SK-N-SH (cell line): ENCODE measurements at regions not wholly inside any gene's neighbourhood (a gene's known extent, or its start where the extent isn't known, plus 50 kb on each side); places are given as distances from the start of the nearest gene placed in this dataset.
"Not testable (repeated sequence)": the region's sequence is repeated elsewhere in the genome, so short reads cannot be mapped to it uniquely, and the experiment has no call there.

ENCODE experiments used
- CTCF ChIA-PET: fragments of 300-600, 350-600 bp; formaldehyde crosslinking; extraction: SDS; loops from one replicate; lab custom pipeline; 2021; lab: Yijun Ruan, JAX
- POLR2A ChIA-PET: fragments of 350-600 bp; sonication (Branson Sonifier 250); formaldehyde crosslinking; extraction: SDS; loops from one replicate; lab custom pipeline; 2020; ENCODE audit warnings: antibody characterized with exemption, inconsistent platforms; lab: Yijun Ruan, JAX
- DNase-seq: peaks from one replicate; pipeline ENCODE4 v3.0.0; 2012
- H2AFZ ChIP-seq: fragments of 200-600 bp; sonication (generic); 2 replicates; pipeline ENCODE4 v1.8.1; 2016; ENCODE audit warnings: antibody characterized with exemption, mild to moderate bottlenecking, low read depth
- H3F3A ChIP-seq: fragments of 200-600 bp; sonication (generic); replicated peaks from 2 replicates; pipeline ENCODE3; 2016; ENCODE audit warnings: antibody characterized with exemption, mild to moderate bottlenecking; ENCODE audit not compliant: insufficient read depth
- H3K27ac ChIP-seq, 2 experiments: fragments of 200-500 bp in 1 of 2; fragments of 200-600 bp in 1 of 2; sonication (Bioruptor generic) in 1 of 2; sonication (generic), shearing (Covaris generic) in 1 of 2; 2 replicates each; pipeline versions ENCODE4 v1.5.1 to v1.6.1; 2014 to 2016; ENCODE audit warnings: low read depth in 2 of 2, inconsistent platforms in 1 of 2, low read length in 1 of 2, mild to moderate bottlenecking in 1 of 2, mixed read lengths in 1 of 2
- H3K27me3 ChIP-seq: fragments of 200-600 bp; sonication (generic), shearing (Covaris generic); 2 replicates; pipeline ENCODE4 v1.6.1; 2016; ENCODE audit warnings: mixed run types; ENCODE audit not compliant: insufficient read depth
- H3K36me3 ChIP-seq, 2 experiments: fragments of 200-500 bp in 1 of 2; fragments of 200-600 bp in 1 of 2; sonication (Bioruptor generic) in 1 of 2; sonication (generic) in 1 of 2; replicated peaks in 1 of 2; 2 replicates each; pipeline versions ENCODE3 to v1.5.1; 2014 to 2016; ENCODE audit warnings: low read length in 1 of 2, mild to moderate bottlenecking in 1 of 2; ENCODE audit not compliant: insufficient read depth in 2 of 2, control insufficient read depth in 1 of 2
- H3K4me1 ChIP-seq, 2 experiments: fragments of 200-500 bp in 1 of 2; fragments of 200-600 bp in 1 of 2; sonication (Bioruptor generic) in 1 of 2; sonication (generic), shearing (Covaris generic) in 1 of 2; 2 replicates each; pipeline versions ENCODE4 v1.5.1 to v1.6.1; 2014 to 2016; ENCODE audit warnings: low read depth in 1 of 2, low read length in 1 of 2, mixed run types in 1 of 2; ENCODE audit not compliant: insufficient read depth in 2 of 2, control insufficient read depth in 1 of 2
- H3K4me2 ChIP-seq: fragments of 200-600 bp; sonication (generic), shearing (Covaris generic); 2 replicates; pipeline ENCODE4 v1.6.1; 2017; ENCODE audit warnings: mixed run types
- H3K4me3 ChIP-seq, 2 experiments: fragments of 200-500 bp in 1 of 2; fragments of 200-600 bp in 1 of 2; sonication (Bioruptor generic) in 1 of 2; sonication (generic), shearing (Covaris generic) in 1 of 2; 2 replicates each; pipeline versions ENCODE4 v1.5.1 to v1.8.1; 2014 to 2016; ENCODE audit warnings: low read depth in 2 of 2, inconsistent platforms in 1 of 2, low read length in 1 of 2, mild to moderate bottlenecking in 1 of 2, mixed read lengths in 1 of 2, moderate library complexity in 1 of 2
- H3K79me2 ChIP-seq: fragments of 200-600 bp; sonication (generic); 2 replicates; pipeline ENCODE4 v1.8.1; 2017; ENCODE audit warnings: mild to moderate bottlenecking; ENCODE audit not compliant: insufficient read depth
- H3K9ac ChIP-seq: fragments of 200-600 bp; sonication (generic); 2 replicates; pipeline ENCODE4 v1.6.1; 2017; ENCODE audit warnings: mixed run types
- H3K9me2 ChIP-seq: fragments of 200-600 bp; sonication (generic); 2 replicates; pipeline ENCODE4 v1.6.1; 2017; ENCODE audit warnings: mixed run types
- H3K9me3 ChIP-seq: fragments of 200-600 bp; sonication (generic); 2 replicates; pipeline ENCODE4 v1.6.1; 2017; ENCODE audit warnings: mixed run types, mild to moderate bottlenecking, moderate library complexity
- H4K20me1 ChIP-seq: fragments of 200-600 bp; sonication (generic); 2 replicates; pipeline ENCODE4 v1.6.1; 2017; ENCODE audit warnings: mild to moderate bottlenecking, mixed run types; ENCODE audit not compliant: insufficient read depth
- EZH2phosphoT487 ChIP-seq: fragments of 200-600 bp; sonication (generic); IDR thresholded peaks from 2 replicates; pipeline ENCODE4 v1.6.1; 2017; ENCODE audit warnings: low read depth, mixed run types, mild to moderate bottlenecking, antibody characterized with exemption, moderate library complexity, borderline replicate concordance
- FOXJ3 ChIP-seq: sonication (generic); formaldehyde crosslinking; IDR thresholded peaks from 2 replicates; pipeline ENCODE4 v1.5.1; 2020; ENCODE audit warnings: mild to moderate bottlenecking, missing genetic modification reagents
- FOXM1 ChIP-seq: IDR thresholded peaks from 2 replicates; pipeline ENCODE4 v1.4.0; 2012; ENCODE audit warnings: low read depth, mild to moderate bottlenecking
- GATA2 ChIP-seq: sonication (generic); formaldehyde crosslinking; IDR thresholded peaks from 2 replicates; pipeline ENCODE4 v1.5.0; 2020; ENCODE audit warnings: mild to moderate bottlenecking, missing genetic modification reagents
- JUND ChIP-seq: IDR thresholded peaks from 2 replicates; pipeline ENCODE4 v1.4.0; 2012
- MXI1 ChIP-seq: IDR thresholded peaks from 2 replicates; pipeline ENCODE4 v1.6.1; 2012; ENCODE audit warnings: mild to moderate bottlenecking, low read depth, low read length, improper control_type of control experiment
- NRF1 ChIP-seq: IDR thresholded peaks from 2 replicates; pipeline ENCODE4 v1.6.1; 2012; ENCODE audit warnings: low read depth, mild to moderate bottlenecking, low read length
- RCOR1 ChIP-seq: fragments of 150-350 bp; IDR thresholded peaks from 2 replicates; pipeline ENCODE4 v1.6.1; 2017; ENCODE audit warnings: antibody characterized with exemption, low read length
- REST ChIP-seq: IDR thresholded peaks from 2 replicates; pipeline ENCODE4 v1.6.1; 2012; ENCODE audit warnings: mild to moderate bottlenecking, low read depth, low read length, moderate library complexity
- RFX5 ChIP-seq: IDR thresholded peaks from 2 replicates; pipeline ENCODE4 v1.6.1; 2012; ENCODE audit warnings: mild to moderate bottlenecking, improper control_type of control experiment, low read length
- SIN3A ChIP-seq: IDR thresholded peaks from 2 replicates; pipeline ENCODE4 v1.6.1; 2012; ENCODE audit warnings: low read depth, mild to moderate bottlenecking, low read length, moderate library complexity, borderline replicate concordance
- SMC3 ChIP-seq: IDR thresholded peaks from 2 replicates; pipeline ENCODE4 v1.6.1; 2012; ENCODE audit warnings: low read depth, low read length, improper control_type of control experiment
- TAF1 ChIP-seq: IDR thresholded peaks from 2 replicates; pipeline ENCODE4 v1.6.1; 2012; ENCODE audit warnings: low read depth, mild to moderate bottlenecking, low read length, moderate library complexity, borderline replicate concordance
- TCF12 ChIP-seq: IDR thresholded peaks from 2 replicates; pipeline ENCODE4 v1.4.0; 2012
- TEAD4 ChIP-seq: IDR thresholded peaks from 2 replicates; pipeline ENCODE4 v1.4.0; 2012; ENCODE audit warnings: mild to moderate bottlenecking, borderline replicate concordance; ENCODE audit not compliant: insufficient read depth
- USF1 ChIP-seq: IDR thresholded peaks from 2 replicates; pipeline ENCODE4 v1.4.0; 2012; ENCODE audit warnings: low read depth, borderline replicate concordance
- USF2 ChIP-seq: fragments of 150-350 bp; IDR thresholded peaks from 2 replicates; pipeline ENCODE4 v1.6.1; 2017; ENCODE audit warnings: antibody characterized with exemption, low read length, low read depth, borderline replicate concordance
- WGBS: methylation state at CpG from one replicate; pipeline ENCODE4 v1.1.6; 2017; ENCODE audit warnings: low lambda C conversion rate; 5-methylcytosine and 5-hydroxymethylcytosine counted together

GRCh38 chr10:35958609-35959008 is 316.5 kb upstream of the FZD8 start:
- H3K4me1 ChIP-seq, H3K36me3 ChIP-seq, H4K20me1 ChIP-seq, POLR2A ChIA-PET, H3K79me2 ChIP-seq, H3K9me3 ChIP-seq, H2AFZ ChIP-seq, H3K27ac ChIP-seq, DNase-seq, H3K27me3 ChIP-seq, H3K4me3 ChIP-seq, H3K4me2 ChIP-seq, H3F3A ChIP-seq, H3K9me2 ChIP-seq, H3K9ac ChIP-seq: not testable (repeated sequence)
- CTCF ChIA-PET, result interaction anchor here (0.6 kb wide), 1 partner anchor 81 kb away, joined by 3 read pairs; no protein-coding TSS in a partner anchor

GRCh38 chr10:35950701-35951100 is 308.6 kb upstream of the FZD8 start:
- TF ChIP-seq GATA2 (CRISPR knock-in tag), result no peak
- TF ChIP-seq NRF1, result no peak
- TF ChIP-seq TCF12, result no peak
- TF ChIP-seq FOXJ3 (CRISPR knock-in tag), result no peak
- TF ChIP-seq SIN3A, result no peak
- TF ChIP-seq USF1, result no peak
- no peak for TF ChIP-seq TAF1
- TF ChIP-seq RFX5, result no peak
- TF ChIP-seq SMC3, result no peak
- TF ChIP-seq REST, result no peak
- no peak for TF ChIP-seq MXI1
- TF ChIP-seq TEAD4, result no peak
- TF ChIP-seq FOXM1, result no peak
- TF ChIP-seq EZH2phosphoT487, result no peak
- TF ChIP-seq JUND, result no peak
- no peak for TF ChIP-seq RCOR1
- no peak for TF ChIP-seq USF2
- Histone ChIP-seq H3K9me2 (no peaks in the 10 kb centered on the region), H3K79me2 (no peaks in the 10 kb centered on the region), H3K27me3 (no peaks in the 10 kb centered on the region), H4K20me1 (no peaks in the 10 kb centered on the region), H3K4me3 (no peak overlapping the region), H3K27ac (no peak overlapping the region), H3K9me3 (no peaks in the 10 kb centered on the region), H3K4me1 (no peaks in the 10 kb centered on the region), H3K36me3 (no peaks in the 10 kb centered on the region), H2AFZ (no peak overlapping the region), H3K9ac (no peak overlapping the region), H3F3A (no peaks in the 10 kb centered on the region), H3K4me2 (no peak overlapping the region)
- POLR2A ChIA-PET, result no interaction called here
- CTCF ChIA-PET, result no interaction called here
- WGBS, result 64% methylated on average over 5 of the region's 5 CpGs
- no peak for DNase-seq
